HepG2 (cell line): ENCODE measurements at regions not wholly inside any gene's neighbourhood (a gene's known extent, or its start where the extent isn't known, plus 50 kb on each side); places are given as distances from the start of the nearest gene placed in this dataset.

Source experiments
- ATAC-seq: fragments of 200-7000 bp; cut with Tn5 transposase; 3 replicates; pipeline ENCODE4 v1.9.1; 2020; ENCODE audit warnings: mild to moderate bottlenecking, moderate library complexity
- BruUV-seq: library from RNA; stranded (reverse); fragments of 400-500 nt; replicated peaks from 2 replicates; lab custom pipeline; 2021; lab: Mats Ljungman, UMichigan
- CTCF ChIA-PET: fragments of 300-600 bp; formaldehyde crosslinking; extraction: SDS; loops from one replicate; lab custom pipeline; 2021; ENCODE audit warnings: low total read pairs, inconsistent platforms, low intra/inter-chr PET ratio; lab: Yijun Ruan, JAX
- POLR2A ChIA-PET: fragments of 350-600 bp; sonication (Branson Sonifier 250); formaldehyde crosslinking; loops from one replicate; lab custom pipeline; 2020; ENCODE audit warnings: antibody characterized with exemption, inconsistent platforms; lab: Yijun Ruan, JAX
- DNase-seq: peaks from one replicate; pipeline ENCODE4 v3.0.0-alpha.2; 2015; ENCODE audit warnings: low spot score
- FAIRE-seq: peaks from 3 replicates; lab custom pipeline; 2011; peaks lifted over from hg19 to GRCh38; lab: Jason Lieb, UNC
- H2AFZ ChIP-seq: one replicate; pipeline ENCODE4 v1.6.1; 2011; ENCODE audit warnings: low read length, inconsistent platforms
- H3K27ac ChIP-seq: fragments of 300-600 bp; 3 replicates; pipeline ENCODE4 v1.8.0; 2011; ENCODE audit warnings: mixed run types, mild to moderate bottlenecking, mixed read lengths, low read length, inconsistent platforms; ENCODE audit not compliant: insufficient read depth; ENCODE audit errors: extremely low read length
- H3K27me3 ChIP-seq, 2 experiments: fragments of 200-600 bp in 1 of 2; 2 replicates in 1 of 2; 3 replicates in 1 of 2; pipeline versions ENCODE4 v1.6.0 to v1.8.0; 2011; ENCODE audit warnings: low read length in 2 of 2, mild to moderate bottlenecking in 2 of 2, moderate library complexity in 2 of 2, inconsistent platforms in 1 of 2; ENCODE audit not compliant: insufficient read depth in 2 of 2, control insufficient read depth in 1 of 2
- H3K36me3 ChIP-seq, 2 experiments: fragments of 200-600 bp in 1 of 2; replicated peaks in 1 of 2; 2 replicates in 1 of 2; 3 replicates in 1 of 2; pipeline versions ENCODE4 v1.5.1 to v1.8.0; 2011; ENCODE audit warnings: low read length in 2 of 2, inconsistent platforms in 1 of 2; ENCODE audit not compliant: insufficient read depth in 2 of 2, control insufficient read depth in 1 of 2
- H3K4me1 ChIP-seq: 2 replicates; pipeline ENCODE4 v1.5.1; 2012; ENCODE audit warnings: low read length, inconsistent platforms; ENCODE audit not compliant: insufficient read depth
- H3K4me2 ChIP-seq: 2 replicates; pipeline ENCODE4 v1.6.0; 2011; ENCODE audit warnings: low read depth, low read length, inconsistent platforms
- H3K4me3 ChIP-seq, 3 experiments: fragments of 200-600 bp in 1 of 3; sonication (generic), shearing (Covaris generic) in 1 of 3; replicated peaks in 1 of 3; 2 replicates each; pipeline ENCODE4 v1.5.1; 2011 to 2016; ENCODE audit warnings: low read length in 3 of 3, inconsistent platforms in 2 of 3, low read depth in 2 of 3, mild to moderate bottlenecking in 2 of 3, control low read depth in 1 of 3, mixed read lengths in 1 of 3; ENCODE audit not compliant: insufficient read depth in 1 of 3
- H3K79me2 ChIP-seq: one replicate; pipeline ENCODE4 v1.6.1; 2011; ENCODE audit warnings: low read length, inconsistent platforms; ENCODE audit not compliant: insufficient read depth
- H3K9ac ChIP-seq: 2 replicates; pipeline ENCODE4 v1.6.0; 2011; ENCODE audit warnings: mild to moderate bottlenecking, low read depth, low read length, inconsistent platforms; ENCODE audit not compliant: insufficient read depth
- H3K9me3 ChIP-seq: 2 replicates; pipeline ENCODE4 v1.5.1; 2012; ENCODE audit warnings: mild to moderate bottlenecking, low read length
- H4K20me1 ChIP-seq: 2 replicates; pipeline ENCODE4 v1.6.0; 2011; ENCODE audit warnings: inconsistent platforms, mild to moderate bottlenecking, low read length, moderate library complexity; ENCODE audit not compliant: insufficient read depth
- ARNT ChIP-seq: fragments of 450-650 bp; IDR thresholded peaks from 2 replicates; pipeline ENCODE4 v1.6.1; 2017
- HMGA1 ChIP-seq: sonication (generic); formaldehyde crosslinking; conservative IDR thresholded peaks from 2 replicates; pipeline ENCODE4 v1.4.0; 2020; ENCODE audit warnings: missing genetic modification reagents
- NFKB2 ChIP-seq: sonication (generic); formaldehyde crosslinking; IDR thresholded peaks from 2 replicates; pipeline ENCODE4 v1.4.0; 2020; ENCODE audit warnings: missing genetic modification reagents, borderline replicate concordance
- NR2F1 ChIP-seq, 2 experiments: fragments of 450-650 bp in 1 of 2; formaldehyde crosslinking in 1 of 2; IDR thresholded peaks; 2 replicates each; pipeline versions ENCODE4 v1.5.0 to v1.6.1; 2016 to 2020; ENCODE audit warnings: mild to moderate bottlenecking in 1 of 2, missing compliant biosample characterization in 1 of 2, missing genetic modification reagents in 1 of 2, moderate library complexity in 1 of 2
- RFXANK ChIP-seq: IDR thresholded peaks from 2 replicates; pipeline ENCODE4 v1.6.1; 2016
- SNRNP70 ChIP-seq: fragments of 200-400 bp; formaldehyde crosslinking; IDR thresholded peaks from 2 replicates; pipeline ENCODE4 v1.6.1; 2017; ENCODE audit warnings: mild to moderate bottlenecking, low read depth, low read length, moderate library complexity
- ZFX ChIP-seq: sonication (generic); formaldehyde crosslinking; IDR thresholded peaks from 2 replicates; pipeline ENCODE4 v1.4.0; 2020; ENCODE audit warnings: mild to moderate bottlenecking, low read depth, missing genetic modification reagents, moderate library complexity
- ZNF414 ChIP-seq: sonication (generic); formaldehyde crosslinking; IDR thresholded peaks from 2 replicates; pipeline ENCODE4 v1.5.0; 2020; ENCODE audit warnings: missing genetic modification reagents
- ZNF513 ChIP-seq: sonication (generic); formaldehyde crosslinking; conservative IDR thresholded peaks from 2 replicates; pipeline ENCODE4 v1.5.0; 2020; ENCODE audit warnings: missing genetic modification reagents
- ZNF550 ChIP-seq: sonication (generic); formaldehyde crosslinking; IDR thresholded peaks from 2 replicates; pipeline ENCODE4 v1.4.0; 2020; ENCODE audit warnings: mild to moderate bottlenecking, missing genetic modification reagents, borderline replicate concordance
- ZNF629 ChIP-seq: sonication (generic); formaldehyde crosslinking; conservative IDR thresholded peaks from 2 replicates; pipeline ENCODE4 v1.5.0; 2020; ENCODE audit warnings: missing genetic modification reagents
- ZNF7 ChIP-seq: IDR thresholded peaks from 2 replicates; pipeline ENCODE4 v1.6.1; 2016; ENCODE audit warnings: missing biosample characterization, missing genetic modification reagents
- WGBS: methylation state at CpG from one replicate; pipeline ENCODE4 v1.1.6; 2017; ENCODE audit warnings: low lambda C conversion rate; 5-methylcytosine and 5-hydroxymethylcytosine counted together
- in situ Hi-C: cut with HindIII; loops from 2 replicates; pipeline ENCODE4 v1.10.0; 2017; ENCODE audit warnings: low pct_unique_long_range_greater_than_20kb; ENCODE audit not compliant: extremely low pct_ligation_motif_present
- intact Hi-C: fragments of 100-400 bp; cut with micrococcal nuclease; formaldehyde crosslinking; loops from one replicate; pipeline ENCODE4 v1.10.0; 2022; ENCODE audit not compliant: unreplicated experiment

GRCh38 chr16:54748611-54749190, 182.0 kb upstream of the IRX5 start:
- Histone ChIP-seq H3K9ac (no peak overlapping the region), H3K79me2 (no peaks in the 10 kb centered on the region), H3K4me3 (no peak overlapping the region), H4K20me1 (no peaks in the 10 kb centered on the region), H3K9me3 (no peaks in the 10 kb centered on the region), H3K27ac (no peak overlapping the region), H2AFZ (no peak overlapping the region), H3K27me3 (no peaks in the 10 kb centered on the region), H3K36me3 (no peaks in the 10 kb centered on the region), H3K4me2 (no peak overlapping the region), H3K4me1 (no peaks in the 10 kb centered on the region)
- FAIRE-seq = no peak
- CTCF ChIA-PET = no interaction called here
- ATAC-seq = no peak
- DNase-seq = no peak
- POLR2A ChIA-PET = no interaction called here
- in situ Hi-C loops = no loop called here
- 9% methylated on average over 6 of the region's 6 CpGs for WGBS
- intact Hi-C loops = no loop called here
- no peak for TF ChIP-seq NR2F1 (CRISPR knock-in tag; IDR thresholded peaks at IDR 0.05)
- no peak for TF ChIP-seq ZNF414 (CRISPR knock-in tag)
- no TSS peak for BruUV-seq

GRCh38 chr16:54746596-54746995, 184.1 kb upstream of the IRX5 start:
- POLR2A ChIA-PET = no interaction called here
- 23% methylated on average over 4 of the region's 4 CpGs for WGBS

More at GRCh38 chr16:54746596-54746995, 184.1 kb upstream of the IRX5 start:
- BruUV-seq = no TSS peak
- H4K20me1 ChIP-seq = no peaks in the 10 kb centered on the region
- in situ Hi-C loops = no loop called here
- DNase-seq (no peak), ATAC-seq (no peak), FAIRE-seq (no peak)
- no peak overlapping the region for H3K4me3 ChIP-seq
- H3K4me1 ChIP-seq = no peaks in the 10 kb centered on the region
- no peak overlapping the region for H2AFZ ChIP-seq
- CTCF ChIA-PET = no interaction called here
- no peaks in the 10 kb centered on the region for H3K36me3 ChIP-seq
- no peaks in the 10 kb centered on the region for H3K9me3 ChIP-seq
- TF ChIP-seq ZNF550 (CRISPR knock-in tag) = no peak
- no peak for TF ChIP-seq RFXANK (CRISPR knock-in tag)
- TF ChIP-seq ZNF629 (CRISPR knock-in tag) = no peak
- TF ChIP-seq ZFX (CRISPR knock-in tag) = no peak
- TF ChIP-seq ARNT = no peak
- TF ChIP-seq ZNF513 (CRISPR knock-in tag) = no peak
- TF ChIP-seq ZNF7 (CRISPR knock-in tag) = no peak
- no peak for TF ChIP-seq SNRNP70
- no peak for TF ChIP-seq NFKB2
- no peak for TF ChIP-seq HMGA1 (CRISPR knock-in tag)
- no peaks in the 10 kb centered on the region for H3K79me2 ChIP-seq
- no peak overlapping the region for H3K27ac ChIP-seq
- H3K9ac ChIP-seq = no peak overlapping the region
- no peaks in the 10 kb centered on the region for H3K27me3 ChIP-seq
- no peak overlapping the region for H3K4me2 ChIP-seq
- intact Hi-C loops = no loop called here
